Activated CD4-positive, alpha-beta T cell treated with anti-CD3 and anti-CD28 coated beads, Interleukin-10, Interleukin-2, amounts not matched to agents 100 ng/mL and 50 ng/mL, durations not matched to agents 16 hours and 8 hours (primary cell): ENCODE measurements at regions not wholly inside any gene's neighbourhood (a gene's known extent, or its start where the extent isn't known, plus 50 kb on each side); places are given as distances from the start of the nearest gene placed in this dataset.
A peak's percentile ranks its signal among the peaks of the same experiment; 100 is the strongest.
"Not testable (repeated sequence)": the region's sequence is repeated elsewhere in the genome, so short reads cannot be mapped to it uniquely, and the experiment has no call there.

ENCODE experiments used
- DNase-seq: peaks from one replicate; pipeline ENCODE4 v3.0.0-alpha.2; 2020

DNA sequence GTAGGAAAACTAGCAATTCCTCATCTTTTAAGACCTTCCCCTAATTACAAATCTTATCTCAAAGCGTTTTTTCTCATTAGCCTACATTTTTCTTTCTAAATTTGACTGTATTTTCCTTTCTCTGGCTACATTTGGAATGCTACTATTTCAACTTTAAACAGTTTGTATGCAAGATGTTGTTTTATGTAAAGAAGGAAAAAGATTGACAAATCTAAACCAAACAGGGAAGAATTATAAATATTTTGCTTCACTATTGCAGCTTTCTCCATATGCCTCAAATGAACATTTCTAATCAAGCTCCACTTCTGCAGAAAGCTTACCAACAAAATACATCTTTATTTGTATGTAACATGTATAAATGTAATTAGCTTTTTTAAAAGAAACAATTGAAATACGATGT lies 156.2 kb downstream of the MZT1 start:
- DNase-seq, result no peak

DNA sequence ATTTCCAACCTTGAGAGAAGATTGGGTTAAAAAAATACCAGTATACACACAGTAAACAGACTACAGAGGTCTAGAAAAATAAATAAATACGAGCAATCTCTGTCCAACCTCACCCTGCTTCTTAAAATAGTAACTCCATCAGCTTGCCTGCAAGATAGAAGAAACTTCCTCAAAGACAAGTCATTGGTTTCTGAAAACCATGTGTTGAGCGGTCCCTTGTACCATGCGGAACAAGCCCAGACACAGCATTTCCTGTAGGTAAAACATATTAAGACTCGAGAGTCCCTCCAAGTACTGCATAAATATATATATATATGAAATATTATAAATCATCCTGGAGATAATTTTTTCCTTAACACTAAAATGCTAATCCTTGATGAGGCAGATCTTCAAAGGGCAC lies 157.4 kb downstream of the MZT1 start:
- no peak for DNase-seq

DNA sequence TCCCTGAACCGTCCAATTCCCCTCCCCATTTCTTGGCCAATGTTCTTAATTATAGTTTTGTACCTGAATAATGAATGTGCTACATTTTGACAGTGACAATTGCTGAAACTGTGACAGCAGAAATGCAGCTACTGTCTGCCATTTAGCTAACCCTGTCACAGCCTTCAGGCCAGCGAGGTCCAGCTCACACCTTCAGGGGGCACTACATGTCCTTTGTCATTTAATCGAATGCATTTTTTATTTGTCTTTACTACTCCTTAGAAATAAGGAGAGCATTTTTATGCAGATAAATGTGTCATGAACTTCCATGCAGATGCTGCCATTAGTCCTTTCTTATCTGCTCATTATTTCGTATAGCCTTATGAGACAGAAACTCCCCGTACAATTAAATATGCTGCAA lies 159.9 kb downstream of the MZT1 start:
- DNase-seq, result no peak

DNA sequence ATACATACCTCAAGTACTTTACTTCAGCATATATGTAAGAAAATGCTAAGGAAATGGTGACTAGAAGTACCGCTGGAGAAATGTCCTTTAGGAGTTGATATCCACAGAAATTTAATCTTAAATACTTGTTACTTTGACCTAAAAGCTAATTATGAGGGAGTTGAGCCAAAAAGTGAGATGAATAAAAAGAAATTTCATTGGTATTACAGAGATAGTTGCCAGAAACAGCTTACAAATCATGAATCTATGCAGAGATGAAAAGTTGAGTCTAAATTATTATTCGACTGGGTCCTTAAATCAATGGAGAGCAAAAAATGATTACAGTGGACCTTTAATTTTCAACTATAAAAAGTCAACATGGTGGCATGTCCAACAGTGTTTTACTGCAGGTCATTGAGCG lies 160.9 kb downstream of the MZT1 start:
- no peak for DNase-seq

DNA sequence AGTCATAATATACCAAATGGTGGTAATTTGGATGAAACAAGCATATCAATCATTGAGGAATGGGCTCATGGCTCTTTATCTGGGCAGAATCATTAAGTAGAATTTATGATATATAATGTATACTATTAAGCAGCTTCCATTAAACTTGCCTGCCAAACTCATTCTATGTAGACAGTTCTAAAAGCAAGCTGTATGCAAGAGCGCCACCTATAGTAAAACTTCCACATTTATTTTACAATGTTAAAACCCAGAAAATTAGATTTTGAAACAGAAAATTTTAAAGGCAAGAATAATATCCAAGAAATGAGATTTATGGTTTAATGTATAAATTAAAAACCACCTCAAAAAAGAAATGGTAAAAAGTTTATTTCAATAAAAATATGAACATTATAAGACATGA lies 161.5 kb downstream of the MZT1 start:
- peak; percentile 12 for DNase-seq

DNA sequence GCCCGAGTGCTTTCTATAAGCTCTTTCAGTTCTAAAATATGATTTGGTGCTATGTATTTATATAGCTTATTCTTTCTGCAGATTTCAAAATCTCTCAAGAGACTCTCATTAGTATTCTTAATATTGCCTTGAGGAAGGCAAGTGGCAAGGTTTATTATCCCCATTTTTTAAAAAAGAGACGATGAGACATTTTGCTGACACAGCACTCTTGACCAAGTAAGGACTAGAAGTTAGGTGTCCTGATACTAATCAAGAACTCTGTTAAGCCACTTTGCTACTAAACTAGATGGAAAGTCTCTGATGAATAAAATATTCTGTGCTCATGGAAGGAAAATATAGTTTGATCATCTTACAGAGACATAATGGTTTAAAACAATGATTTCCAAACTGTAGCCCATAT lies 164.7 kb downstream of the MZT1 start:
- no peak for DNase-seq

DNA sequence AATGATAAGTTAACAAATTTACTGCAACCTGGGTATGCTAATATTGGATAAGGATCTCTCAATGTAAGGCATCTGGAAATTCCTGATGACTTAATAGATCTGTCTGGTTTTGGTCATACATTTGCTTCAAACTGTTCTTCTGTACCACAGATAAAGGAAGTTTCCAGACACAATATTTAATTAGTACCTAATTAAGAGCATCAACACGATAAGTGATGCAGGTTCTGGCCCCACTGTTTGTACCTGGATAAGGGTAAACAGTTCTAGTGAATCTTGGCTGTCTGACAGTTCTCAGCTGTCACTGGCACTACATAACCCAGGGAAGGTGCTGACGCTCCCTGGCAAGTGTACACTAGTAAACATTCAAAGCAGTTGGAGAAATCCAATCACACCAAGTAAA lies 165.6 kb downstream of the MZT1 start:
- DNase-seq, result no peak

DNA sequence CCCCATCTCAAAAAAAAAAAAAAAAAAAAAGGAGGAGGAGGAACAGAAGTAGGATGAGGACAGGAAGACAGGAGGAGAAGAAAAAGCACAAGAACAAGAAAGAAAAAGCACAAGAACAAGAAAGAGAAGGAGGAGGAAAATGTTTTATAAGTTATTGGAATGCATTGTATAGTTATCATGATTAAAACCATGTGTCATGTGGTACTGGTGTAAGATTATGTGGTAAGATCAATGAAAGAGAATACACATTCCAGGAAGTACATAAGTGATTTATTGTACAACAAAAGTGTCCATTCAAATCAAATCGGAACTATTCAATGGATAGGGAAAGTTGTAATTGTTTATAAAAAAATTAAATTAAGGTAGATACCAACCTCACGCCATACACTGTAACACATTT lies 167.7 kb downstream of the MZT1 start:
- DNase-seq, result no peak

DNA sequence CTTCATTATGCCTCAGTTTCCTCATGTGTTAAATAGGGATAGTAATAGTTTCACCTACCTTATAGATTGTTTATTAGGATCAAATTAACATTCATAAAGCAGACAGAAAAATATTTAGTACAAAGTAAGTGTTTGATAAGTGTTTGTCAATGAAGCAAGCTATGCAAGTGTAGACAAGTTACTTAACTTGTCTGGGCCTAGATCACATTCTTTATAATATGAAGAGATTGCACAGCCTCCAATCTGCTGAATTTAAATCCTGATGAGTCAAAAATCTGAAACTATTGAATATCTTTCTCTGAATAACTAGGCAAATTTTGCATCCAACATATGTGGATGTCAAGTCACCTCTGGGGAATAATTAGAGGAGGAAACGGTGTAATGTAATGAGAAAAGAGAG lies 170.5 kb downstream of the MZT1 start:
- no peak for DNase-seq

DNA sequence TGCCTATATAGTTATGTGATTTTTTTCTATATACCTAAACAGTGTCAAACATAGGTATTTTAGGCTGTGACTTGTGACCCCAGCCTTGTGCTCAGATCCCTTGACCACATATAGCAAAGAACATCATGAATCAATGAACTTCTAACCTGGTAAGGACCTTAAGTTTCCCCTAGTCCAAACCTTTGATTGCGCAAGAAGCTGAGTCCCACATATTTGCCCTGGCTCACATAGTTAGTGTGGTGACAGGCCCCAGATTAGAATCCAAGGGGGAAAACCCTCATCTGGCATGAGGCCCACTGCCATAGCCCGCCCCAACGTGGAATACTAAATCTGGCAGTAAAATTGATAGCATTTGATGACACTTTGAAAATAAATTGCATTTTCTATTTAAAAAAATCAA lies 171.8 kb downstream of the MZT1 start:
- no peak for DNase-seq

DNA sequence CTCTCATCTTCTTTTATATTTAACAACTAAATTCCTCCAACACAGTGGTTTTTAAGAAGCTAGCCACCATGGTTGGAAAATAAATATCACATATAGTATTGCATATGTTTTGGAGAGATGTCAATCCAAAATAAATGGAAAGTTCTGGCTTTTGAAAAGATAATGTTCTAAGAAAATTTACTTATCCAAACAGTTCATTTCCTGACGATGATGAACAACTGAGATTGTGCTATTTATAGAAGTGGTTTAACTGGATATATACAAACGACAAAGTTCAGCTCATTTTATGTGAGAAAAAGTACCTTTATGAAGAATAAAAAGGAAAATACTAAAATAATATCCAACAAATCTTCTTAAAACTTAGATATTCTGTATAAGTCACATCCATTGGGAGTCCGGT lies 174.7 kb downstream of the MZT1 start:
- no peak for DNase-seq

DNA sequence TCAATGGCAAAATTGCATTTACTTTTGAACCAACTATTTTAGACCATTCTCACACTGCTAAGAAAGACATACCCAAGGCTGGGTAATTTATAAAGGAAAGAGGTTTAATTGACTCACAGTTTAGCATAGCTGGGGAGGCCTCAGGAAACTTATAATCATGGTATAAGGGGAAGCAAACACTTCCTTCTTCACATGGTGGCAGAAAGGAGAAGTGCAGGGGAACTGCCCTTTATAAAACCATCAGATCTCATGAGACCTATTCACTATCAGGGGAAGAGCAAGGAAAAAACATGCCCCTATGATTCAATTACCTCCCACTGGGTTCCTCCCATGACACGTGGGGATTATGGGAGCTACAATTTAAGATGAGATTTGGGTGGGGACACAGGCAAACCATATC lies 181.5 kb downstream of the MZT1 start:
- DNase-seq, result not testable (repeated sequence)

DNA sequence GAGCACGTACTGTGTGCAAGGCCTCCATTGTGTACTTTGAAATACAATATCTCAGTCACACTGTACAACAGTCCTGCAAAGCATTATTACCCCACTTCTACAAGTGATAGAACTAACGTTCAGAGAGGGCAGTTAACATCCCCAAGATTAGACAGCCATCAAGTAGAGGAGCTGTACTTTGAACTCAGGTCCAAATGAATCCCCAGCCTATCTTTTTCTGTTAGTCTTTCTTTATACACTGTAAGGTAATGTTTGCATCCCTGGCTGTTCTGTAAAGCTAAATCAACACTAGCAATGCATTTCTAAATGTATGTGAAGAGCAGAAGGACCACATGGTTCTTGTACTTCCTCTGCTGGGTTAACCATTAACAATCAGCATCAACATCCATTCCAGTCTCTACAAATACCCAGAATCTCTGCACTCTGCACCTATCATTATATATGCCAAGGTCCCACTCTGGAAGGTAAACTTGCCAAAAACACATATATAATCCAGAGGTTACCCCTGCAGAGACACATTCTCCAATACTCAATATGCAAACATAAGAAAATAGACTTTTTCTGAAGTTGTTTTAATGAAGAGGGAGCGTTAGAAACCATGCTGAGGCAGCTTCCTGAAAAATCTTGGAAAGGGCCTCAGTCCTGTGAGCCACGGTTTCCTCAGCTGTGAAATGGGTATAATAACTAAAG lies 182.3 kb downstream of the MZT1 start:
- DNase-seq, result no peak

DNA sequence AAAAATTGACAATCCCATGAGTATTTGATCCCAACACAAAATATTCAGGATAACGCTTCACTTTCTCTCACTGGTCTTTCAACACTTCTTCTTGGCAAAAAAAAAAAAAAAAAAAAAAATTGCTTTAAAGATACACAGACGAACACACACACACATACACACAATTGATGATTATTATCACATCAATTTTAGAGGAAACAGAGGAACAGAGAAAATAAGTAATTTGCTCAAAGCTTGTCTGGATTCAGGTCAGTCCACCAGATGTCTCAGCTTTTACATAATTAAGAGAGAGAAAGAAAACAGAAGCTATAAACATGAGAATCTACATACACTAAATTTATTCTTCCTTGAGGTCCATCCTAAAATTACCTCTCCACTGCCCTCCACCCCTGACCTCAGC lies 183.4 kb downstream of the MZT1 start:
- no peak for DNase-seq

DNA sequence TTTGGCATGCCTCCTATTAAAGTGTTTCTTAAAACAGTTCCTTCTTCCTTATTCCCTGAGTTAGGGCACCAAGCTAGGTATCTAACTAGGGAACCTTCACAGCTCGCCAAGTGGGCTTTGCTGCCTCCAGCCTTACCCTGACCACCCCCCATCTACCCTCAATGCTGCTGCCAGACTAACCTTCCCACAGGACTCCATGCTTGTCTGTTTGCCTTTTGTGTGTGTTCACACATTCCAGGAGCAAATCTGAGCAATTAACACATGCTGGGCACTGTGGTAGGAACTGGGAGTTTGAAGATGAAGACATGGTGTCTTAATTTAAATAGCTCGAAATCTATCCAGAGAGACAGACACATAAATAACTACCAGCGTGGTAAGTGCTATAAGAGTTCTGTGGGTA lies 185.2 kb downstream of the MZT1 start:
- DNase-seq, result no peak

DNA sequence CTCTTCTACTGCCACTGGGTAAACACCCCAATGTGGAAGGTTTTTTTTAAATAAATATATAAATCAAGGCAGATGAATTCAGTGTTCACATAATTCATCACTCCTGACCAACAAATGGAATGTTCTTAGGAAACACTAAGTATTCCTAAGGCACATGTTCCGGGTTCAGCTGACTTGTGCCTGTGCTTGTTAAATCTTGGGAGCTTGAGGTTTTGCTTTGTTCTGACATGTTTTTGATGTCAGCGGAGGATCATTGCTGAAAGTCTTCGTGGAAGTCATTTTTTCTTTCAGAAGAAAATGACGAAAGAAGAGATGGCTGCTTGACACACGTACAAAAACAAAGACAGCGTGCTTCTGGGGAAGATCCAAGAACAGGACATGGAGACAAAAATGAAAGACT lies 185.8 kb downstream of the MZT1 start:
- DNase-seq, result no peak

DNA sequence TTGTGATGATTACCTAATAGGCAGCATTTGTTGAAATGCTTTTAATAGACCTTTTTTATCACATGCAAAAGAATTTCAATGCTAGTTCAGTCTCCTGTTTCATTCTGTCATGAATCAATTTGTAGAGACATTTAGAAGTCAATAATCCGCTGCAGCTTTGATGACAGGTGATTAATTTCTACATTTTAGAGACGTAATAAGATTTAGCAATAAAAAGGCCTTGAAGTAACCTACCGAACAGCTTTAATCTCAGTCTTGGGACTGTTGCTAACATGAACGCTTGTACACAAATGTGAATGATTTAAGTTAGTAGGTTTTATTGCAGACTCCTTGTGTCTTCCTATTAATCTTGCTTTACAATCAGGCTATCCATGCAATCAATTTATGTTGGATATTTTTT lies 186.5 kb downstream of the MZT1 start:
- DNase-seq, result no peak

DNA sequence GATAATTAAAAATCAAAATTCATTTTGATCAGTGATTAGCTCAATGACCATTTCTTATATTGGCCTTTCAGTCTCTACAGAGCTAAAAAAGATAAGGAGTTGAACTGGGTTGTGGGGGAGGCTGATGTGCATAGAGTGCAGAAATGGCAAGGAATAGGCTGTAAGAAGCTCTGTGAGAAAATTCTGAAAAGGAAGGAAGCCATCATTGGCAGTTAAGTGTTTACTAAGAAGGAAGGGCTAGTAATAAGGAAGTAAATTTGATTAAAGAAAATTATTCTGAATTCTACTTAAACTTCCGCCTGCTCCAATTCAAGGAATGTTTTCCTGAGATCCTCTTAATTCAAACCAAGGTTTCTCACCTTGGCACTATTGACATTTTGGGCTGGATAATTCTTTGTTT lies 187.5 kb downstream of the MZT1 start:
- no peak for DNase-seq

DNA sequence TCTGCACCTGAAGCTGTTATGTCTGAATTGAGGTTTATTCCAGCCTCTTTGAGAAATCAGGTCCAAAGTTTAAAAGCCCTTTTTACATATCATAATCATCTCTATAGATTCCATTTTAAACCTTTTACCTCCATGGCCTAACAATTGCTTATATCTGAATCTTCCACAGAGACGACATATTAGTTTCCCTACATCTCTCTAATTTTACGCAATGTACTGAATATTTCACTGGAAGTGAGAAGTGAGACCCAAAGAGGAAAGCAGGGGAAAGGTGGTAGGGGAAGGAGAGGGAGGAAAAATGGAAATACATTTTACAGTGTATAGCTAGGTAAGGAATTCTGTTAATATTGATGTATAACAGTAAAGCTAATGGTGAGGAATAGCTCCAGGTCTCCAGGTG lies 189.6 kb downstream of the MZT1 start:
- DNase-seq, result no peak

DNA sequence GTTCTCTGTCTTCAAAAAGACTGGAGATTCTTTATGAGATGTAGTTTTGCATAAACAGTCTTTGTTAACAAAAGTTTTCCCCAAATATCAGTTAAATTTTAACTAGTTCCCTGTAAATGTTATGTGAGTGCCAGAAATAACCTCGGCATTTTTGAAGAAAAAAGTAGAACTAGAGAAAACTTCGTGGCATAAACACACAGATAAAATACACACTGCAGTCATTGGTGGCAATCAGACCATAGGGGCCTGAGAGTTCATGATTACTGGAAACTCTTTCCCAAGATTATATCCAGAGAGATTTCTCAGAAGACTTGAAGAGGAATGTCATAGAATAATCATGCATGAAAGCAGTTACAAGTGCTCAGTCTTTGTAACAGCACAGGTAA lies 190.0 kb downstream of the MZT1 start:
- DNase-seq, result no peak

DNA sequence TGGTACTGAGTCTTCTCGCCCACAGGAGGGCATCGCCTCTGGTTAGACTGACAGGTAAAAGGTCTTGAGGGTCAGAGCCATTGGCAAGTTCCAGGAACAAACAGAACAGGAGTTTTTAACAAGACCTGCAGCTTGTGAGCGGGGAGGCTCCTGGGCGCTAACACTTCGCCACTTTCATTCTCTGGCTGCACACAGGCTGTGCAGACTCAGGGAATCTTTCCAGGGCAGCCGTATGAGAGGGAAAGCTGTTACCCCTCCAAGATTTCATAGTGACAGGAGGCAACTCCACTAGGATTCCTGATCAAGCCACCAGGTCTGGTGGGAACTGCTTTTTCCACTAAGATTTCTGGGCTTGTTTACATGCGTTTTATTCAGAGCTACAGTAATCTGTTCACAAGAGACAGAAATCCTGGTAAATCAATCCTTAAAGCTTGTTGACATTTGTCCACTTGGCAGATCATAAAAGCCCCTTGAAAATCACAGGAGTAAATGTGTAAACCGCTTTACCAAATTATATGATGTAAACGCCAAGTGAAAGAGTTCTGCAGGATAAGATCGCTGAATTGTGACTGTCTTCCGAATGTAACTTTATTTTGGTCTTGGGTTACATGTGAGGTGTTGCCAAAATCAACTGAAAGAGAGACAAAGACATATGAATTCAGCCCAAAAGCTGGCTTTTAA lies 190.6 kb downstream of the MZT1 start:
- DNase-seq, result no peak

DNA sequence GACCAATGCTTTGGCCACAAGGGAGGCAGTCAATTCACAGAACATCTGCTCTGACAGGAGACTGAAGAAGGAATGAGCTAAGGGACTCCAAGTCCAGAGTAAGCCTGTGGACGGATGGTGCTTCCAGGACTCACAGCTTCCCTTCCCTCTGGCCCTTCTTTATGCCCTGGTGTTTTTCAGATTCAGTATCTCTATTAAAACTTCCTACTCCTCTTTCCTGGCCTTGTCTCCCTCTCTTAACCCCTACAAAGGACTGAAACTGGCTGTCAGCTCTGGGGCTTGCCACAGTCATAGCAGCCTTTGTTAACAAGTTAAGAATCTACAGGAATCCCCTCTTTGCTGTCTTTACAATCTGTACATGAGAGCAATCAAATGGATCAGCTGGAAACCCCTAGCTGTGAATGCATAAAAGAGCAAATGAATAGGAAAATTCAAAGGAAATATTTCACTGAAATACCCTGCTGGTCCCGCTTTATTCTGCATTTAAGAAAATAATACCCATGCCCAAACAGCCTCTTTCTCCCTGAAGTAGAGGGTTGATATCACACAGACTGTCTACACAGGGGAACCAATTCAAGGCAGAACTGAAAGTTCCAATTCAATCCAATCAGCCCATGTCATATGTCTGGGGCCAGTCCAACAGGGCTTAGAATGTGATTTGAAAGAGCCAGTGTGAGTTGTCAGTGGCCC lies 192.3 kb downstream of the MZT1 start:
- DNase-seq, result no peak

DNA sequence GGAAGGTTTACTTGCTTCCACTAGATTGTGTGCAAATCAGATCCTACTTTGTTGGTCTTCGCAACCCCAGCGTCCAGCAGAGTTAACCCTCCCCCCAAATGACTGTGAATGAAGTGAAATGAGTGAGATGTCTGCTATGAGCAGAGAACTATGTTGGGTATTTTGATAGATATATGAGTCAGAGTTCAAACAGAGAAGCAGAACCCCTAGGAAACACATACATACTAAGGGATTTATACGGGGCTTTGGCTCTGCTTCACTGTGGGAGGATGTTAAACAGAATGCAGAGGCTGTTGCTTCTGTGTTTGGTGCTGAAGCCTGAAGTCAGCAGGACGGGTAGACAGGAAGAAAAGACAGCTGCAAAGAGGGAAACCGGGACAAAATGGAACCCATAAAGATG lies 197.0 kb downstream of the MZT1 start:
- DNase-seq, result no peak

DNA sequence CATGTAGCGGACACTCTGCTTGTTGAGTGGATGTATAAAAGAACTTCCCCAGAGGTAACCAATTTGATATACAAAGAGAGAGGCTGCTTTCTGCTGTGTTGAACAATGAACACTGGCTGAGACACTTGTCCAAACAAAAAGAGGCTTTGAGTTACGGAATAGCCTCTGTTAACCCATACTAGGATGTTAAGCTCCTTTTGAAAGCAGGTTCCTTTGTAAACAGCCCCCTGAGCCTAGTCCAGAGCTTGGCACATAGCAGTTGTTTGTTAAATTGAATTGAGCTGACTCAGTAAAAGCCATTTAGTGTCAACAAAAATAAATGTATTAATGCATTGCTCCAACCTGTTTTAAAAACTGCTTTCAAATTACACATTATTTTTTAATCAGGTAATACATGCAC lies 200.1 kb downstream of the MZT1 start:
- DNase-seq, result no peak

DNA sequence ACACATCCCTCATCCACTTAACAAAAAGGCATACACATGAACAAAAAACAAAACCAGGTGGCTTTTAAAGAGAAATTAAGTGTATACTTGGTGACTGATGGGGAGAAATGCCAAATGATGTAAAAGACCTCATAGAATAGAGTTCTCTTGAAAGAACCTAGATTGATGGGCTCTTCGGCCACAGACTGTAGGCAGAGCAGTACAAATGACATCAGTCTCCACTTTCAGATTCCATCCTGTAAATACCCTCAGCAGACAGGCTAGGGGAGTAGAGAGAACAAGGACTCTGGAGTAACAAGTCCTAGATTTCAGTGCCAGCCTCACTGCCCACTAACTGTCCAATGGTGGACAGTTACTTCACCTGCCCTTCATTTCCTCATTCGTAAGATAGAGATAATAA lies 203.8 kb downstream of the MZT1 start:
- no peak for DNase-seq
